KMS-11 (cell line): ENCODE measurements at regions not wholly inside any gene's neighbourhood (a gene's known extent, or its start where the extent isn't known, plus 50 kb on each side); places are given as distances from the start of the nearest gene placed in this dataset.
A peak's percentile ranks its signal among the peaks of the same experiment; 100 is the strongest.

Source experiments
- H2AFZ ChIP-seq: fragments of 200-600 bp; sonication (generic); 2 replicates; pipeline ENCODE4 v1.6.1; 2016; ENCODE audit warnings: antibody characterized with exemption, mixed run types, low read depth
- H3K27ac ChIP-seq: fragments of 200-600 bp; sonication (generic); 2 replicates; pipeline ENCODE4 v1.6.1; 2016; ENCODE audit warnings: mild to moderate bottlenecking, mixed run types
- H3K27me3 ChIP-seq: fragments of 200-600 bp; sonication (generic); 2 replicates; pipeline ENCODE4 v1.6.1; 2017; ENCODE audit warnings: mild to moderate bottlenecking, low read depth, mixed run types, moderate library complexity; ENCODE audit not compliant: insufficient read depth
- H3K36me3 ChIP-seq: fragments of 200-600 bp; sonication (generic); 2 replicates; pipeline ENCODE4 v1.6.1; 2017; ENCODE audit warnings: mild to moderate bottlenecking, mixed run types; ENCODE audit not compliant: insufficient read depth
- H3K4me1 ChIP-seq: fragments of 200-600 bp; sonication (generic); 2 replicates; pipeline ENCODE4 v1.6.1; 2016; ENCODE audit warnings: mild to moderate bottlenecking, low read depth, mixed run types; ENCODE audit not compliant: poor library complexity, severe bottlenecking
- H3K4me2 ChIP-seq: fragments of 200-600 bp; sonication (generic); 2 replicates; pipeline ENCODE4 v1.7.0; 2016; ENCODE audit warnings: mild to moderate bottlenecking, mixed run types
- H3K4me3 ChIP-seq: fragments of 200-600 bp; sonication (generic); IDR thresholded peaks from 2 replicates; pipeline ENCODE4 v1.6.1; 2017; ENCODE audit warnings: low read depth, low read length, mixed read lengths; ENCODE audit not compliant: insufficient read depth
- H3K79me2 ChIP-seq: fragments of 200-600 bp; sonication (generic); 2 replicates; pipeline ENCODE4 v1.6.1; 2016; ENCODE audit warnings: low read depth, mixed run types; ENCODE audit not compliant: insufficient read depth
- H3K9ac ChIP-seq: fragments of 200-600 bp; sonication (generic); 2 replicates; pipeline ENCODE4 v1.6.1; 2016; ENCODE audit warnings: mild to moderate bottlenecking, mixed run types
- H4K20me1 ChIP-seq: fragments of 200-600 bp; sonication (generic); 2 replicates; pipeline ENCODE4 v1.6.1; 2016; ENCODE audit warnings: mild to moderate bottlenecking, mixed run types; ENCODE audit not compliant: insufficient read depth
- TF ChIP-seq, protein P1 (sequence below): fragments of 200-600 bp; sonication (generic); conservative IDR thresholded peaks from 2 replicates; pipeline ENCODE4 v1.6.1; 2017; ENCODE audit warnings: low read depth, mild to moderate bottlenecking, antibody characterized with exemption, low read length, moderate library complexity, mixed read lengths

DNA sequence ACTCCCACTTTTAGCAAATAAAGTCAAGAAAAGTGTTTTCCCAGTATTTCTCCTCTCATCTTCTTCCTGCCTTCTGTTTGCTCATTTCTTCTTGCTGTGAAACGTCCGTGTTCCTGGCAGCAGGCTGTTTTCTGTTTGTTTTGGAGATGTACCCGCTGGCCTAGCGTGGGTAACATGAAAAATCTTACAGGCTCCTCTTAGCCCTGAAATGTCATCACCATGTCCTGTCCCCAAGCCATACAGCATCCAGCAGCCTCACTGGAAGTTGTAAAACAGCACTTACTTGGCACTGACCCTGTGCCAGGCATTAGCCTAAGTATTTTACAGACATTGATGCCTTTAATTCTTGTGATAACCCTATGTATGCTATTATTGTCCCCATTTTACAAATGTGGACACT is 371.1 kb downstream of the FOXA2 start:
- Histone ChIP-seq H3K27ac (no peak overlapping the region), H4K20me1 (no peaks in the 10 kb centered on the region), H3K27me3 (no peaks in the 10 kb centered on the region), H3K4me3 (no peak overlapping the region), H3K9ac (no peak overlapping the region), H3K36me3 (no peaks in the 10 kb centered on the region), H3K4me2 (no peak overlapping the region), H3K4me1 (peaks cover 12% of the 10 kb centered on the region), H2AFZ (no peak overlapping the region), H3K79me2 (no peaks in the 10 kb centered on the region)
- TF ChIP-seq, protein P1, sequence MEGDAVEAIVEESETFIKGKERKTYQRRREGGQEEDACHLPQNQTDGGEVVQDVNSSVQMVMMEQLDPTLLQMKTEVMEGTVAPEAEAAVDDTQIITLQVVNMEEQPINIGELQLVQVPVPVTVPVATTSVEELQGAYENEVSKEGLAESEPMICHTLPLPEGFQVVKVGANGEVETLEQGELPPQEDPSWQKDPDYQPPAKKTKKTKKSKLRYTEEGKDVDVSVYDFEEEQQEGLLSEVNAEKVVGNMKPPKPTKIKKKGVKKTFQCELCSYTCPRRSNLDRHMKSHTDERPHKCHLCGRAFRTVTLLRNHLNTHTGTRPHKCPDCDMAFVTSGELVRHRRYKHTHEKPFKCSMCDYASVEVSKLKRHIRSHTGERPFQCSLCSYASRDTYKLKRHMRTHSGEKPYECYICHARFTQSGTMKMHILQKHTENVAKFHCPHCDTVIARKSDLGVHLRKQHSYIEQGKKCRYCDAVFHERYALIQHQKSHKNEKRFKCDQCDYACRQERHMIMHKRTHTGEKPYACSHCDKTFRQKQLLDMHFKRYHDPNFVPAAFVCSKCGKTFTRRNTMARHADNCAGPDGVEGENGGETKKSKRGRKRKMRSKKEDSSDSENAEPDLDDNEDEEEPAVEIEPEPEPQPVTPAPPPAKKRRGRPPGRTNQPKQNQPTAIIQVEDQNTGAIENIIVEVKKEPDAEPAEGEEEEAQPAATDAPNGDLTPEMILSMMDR = no peak

DNA sequence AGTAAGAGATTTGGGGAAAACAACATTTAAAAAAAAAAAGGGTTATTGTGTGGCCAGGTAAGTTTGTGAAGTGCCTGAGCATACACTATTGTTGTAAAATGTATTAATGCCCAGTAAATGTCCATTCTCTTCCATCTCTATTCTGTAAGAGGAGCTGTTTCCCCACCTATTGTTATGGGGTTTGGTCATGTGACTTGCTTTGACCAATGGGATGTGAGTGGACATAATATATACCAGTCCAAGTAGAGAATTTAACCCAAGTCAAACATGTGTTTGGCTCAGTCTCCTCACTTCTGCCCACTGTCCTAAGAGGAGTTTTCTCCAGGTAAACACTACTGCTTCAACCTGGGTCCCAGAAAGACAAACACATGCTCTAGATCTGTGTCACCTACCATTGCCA is 377.1 kb downstream of the FOXA2 start:
- H3K4me1 ChIP-seq = no peaks in the 10 kb centered on the region
- TF ChIP-seq, protein P1 = no peak
- no peak overlapping the region for H3K27ac ChIP-seq
- H3K4me3 ChIP-seq = no peak overlapping the region
- no peaks in the 10 kb centered on the region for H3K27me3 ChIP-seq
- no peaks in the 10 kb centered on the region for H3K36me3 ChIP-seq
- no peak overlapping the region for H3K4me2 ChIP-seq
- H3K9ac ChIP-seq = no peak overlapping the region
- H3K79me2 ChIP-seq = no peaks in the 10 kb centered on the region
- no peaks in the 10 kb centered on the region for H4K20me1 ChIP-seq
- no peak overlapping the region for H2AFZ ChIP-seq

DNA sequence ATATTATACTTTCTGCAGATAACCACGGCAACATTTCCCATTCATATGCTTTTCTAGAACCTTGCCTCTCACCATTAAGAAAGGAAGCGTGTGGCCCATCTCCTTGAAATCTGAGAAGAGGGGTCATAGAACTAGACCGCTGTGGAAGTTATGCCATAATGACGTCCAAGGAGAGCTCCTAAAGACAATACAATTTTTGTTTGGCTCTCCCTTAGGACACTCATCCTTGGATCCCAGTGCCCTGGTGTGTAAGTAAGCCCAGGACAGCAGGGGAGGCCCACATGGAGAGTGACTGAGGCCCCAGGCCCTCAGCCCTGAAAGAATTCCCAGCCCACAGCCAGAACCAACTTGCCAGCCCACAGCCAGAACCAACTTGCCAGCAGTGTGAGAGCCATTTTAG is 379.6 kb downstream of the FOXA2 start:
- H3K9ac ChIP-seq = no peak overlapping the region
- no peaks in the 10 kb centered on the region for H3K36me3 ChIP-seq
- H3K4me1 ChIP-seq = no peaks in the 10 kb centered on the region
- H3K79me2 ChIP-seq = no peaks in the 10 kb centered on the region
- no peak overlapping the region for H3K4me2 ChIP-seq
- H3K4me3 ChIP-seq = no peak overlapping the region
- no peaks in the 10 kb centered on the region for H4K20me1 ChIP-seq
- TF ChIP-seq, protein P1 = no peak
- no peaks in the 10 kb centered on the region for H3K27me3 ChIP-seq
- H3K27ac ChIP-seq = no peak overlapping the region
- H2AFZ ChIP-seq = no peak overlapping the region

DNA sequence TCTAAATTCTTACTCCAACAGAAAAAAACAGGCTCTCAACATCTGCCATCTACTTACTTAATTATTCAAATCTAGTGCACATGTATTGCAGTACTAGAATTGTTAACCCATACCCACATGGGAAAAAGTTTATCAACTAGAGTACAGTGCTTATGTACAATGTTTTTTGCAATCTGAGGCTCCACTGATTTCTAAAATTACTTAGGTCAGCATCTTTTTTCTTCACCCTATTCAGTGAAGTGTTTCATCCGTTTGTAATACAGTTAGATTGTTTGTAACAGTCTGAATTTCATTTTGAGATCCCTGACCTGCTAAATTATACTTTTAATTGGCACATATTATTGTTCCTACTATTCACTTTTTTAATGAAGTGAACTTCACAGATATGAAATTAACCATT is 402.2 kb downstream of the FOXA2 start:
- H3K4me1 ChIP-seq = no peaks in the 10 kb centered on the region
- H3K27me3 ChIP-seq = no peaks in the 10 kb centered on the region
- no peak overlapping the region for H3K27ac ChIP-seq
- TF ChIP-seq, protein P1 = no peak
- no peak overlapping the region for H2AFZ ChIP-seq
- no peaks in the 10 kb centered on the region for H3K79me2 ChIP-seq
- no peaks in the 10 kb centered on the region for H4K20me1 ChIP-seq
- H3K9ac ChIP-seq = no peak overlapping the region
- no peaks in the 10 kb centered on the region for H3K36me3 ChIP-seq
- H3K4me3 ChIP-seq = no peak overlapping the region
- no peak overlapping the region for H3K4me2 ChIP-seq

DNA sequence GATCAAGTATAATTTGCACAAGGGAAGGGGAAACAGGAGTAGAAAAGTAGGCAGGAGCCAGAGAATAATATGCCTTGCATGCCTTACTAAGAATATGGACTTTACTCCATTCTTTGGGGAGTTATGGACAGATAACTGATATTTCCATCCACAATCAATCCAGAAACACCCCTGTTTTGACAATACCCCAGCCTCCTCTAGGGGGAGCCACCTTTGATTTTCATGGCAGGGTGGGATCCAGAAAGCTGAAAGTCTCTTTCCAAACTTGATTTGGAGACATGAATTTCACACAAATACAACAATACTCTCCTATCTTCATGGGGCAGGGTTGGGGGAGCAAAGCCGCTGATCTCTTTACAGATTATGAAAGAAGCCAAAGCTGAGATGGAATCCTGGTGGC is 404.1 kb downstream of the FOXA2 start:
- TF ChIP-seq, protein P1 = peak; percentile 42; the same call in 1 of the 2 replicates
- Histone ChIP-seq H3K9ac (no peak overlapping the region), H3K4me2 (no peak overlapping the region), H3K27me3 (no peaks in the 10 kb centered on the region), H3K4me3 (no peak overlapping the region), H3K79me2 (no peaks in the 10 kb centered on the region), H4K20me1 (no peaks in the 10 kb centered on the region), H2AFZ (no peak overlapping the region), H3K36me3 (no peaks in the 10 kb centered on the region), H3K4me1 (no peaks in the 10 kb centered on the region), H3K27ac (no peak overlapping the region)
